Glomerular visceral epithelial cell (primary cell): ENCODE measurements at regions not wholly inside any gene's neighbourhood (a gene's known extent, or its start where the extent isn't known, plus 50 kb on each side); places are given as distances from the start of the nearest gene placed in this dataset.
"Not testable (repeated sequence)": the region's sequence is repeated elsewhere in the genome, so short reads cannot be mapped to it uniquely, and the experiment has no call there.

Experiments
- DNase-seq: peaks from one replicate; pipeline ENCODE4 v3.0.0-alpha.2; 2016; ENCODE audit errors: extremely low spot score

GRCh38 chr9:589723-590122 is 251.8 kb upstream of the DMRT1 start:
- no peak for DNase-seq

- DNase-seq = no peak
Observed at GRCh38 chr9:591292-591691, 250.2 kb upstream of the DMRT1 start.

- no peak for DNase-seq
Observed at GRCh38 chr9:592225-592624, 249.3 kb upstream of the DMRT1 start.

- no peak for DNase-seq
Observed at GRCh38 chr9:592733-593132, 248.8 kb upstream of the DMRT1 start.

GRCh38 chr9:593809-594208 is 247.7 kb upstream of the DMRT1 start:
- no peak for DNase-seq

- no peak for DNase-seq
Observed at GRCh38 chr9:596703-597102, 244.8 kb upstream of the DMRT1 start.

GRCh38 chr9:600006-600405 is 241.5 kb upstream of the DMRT1 start:
- DNase-seq = no peak

- DNase-seq = no peak
Observed at GRCh38 chr9:602716-603115, 238.8 kb upstream of the DMRT1 start.

GRCh38 chr9:603126-603525 is 238.4 kb upstream of the DMRT1 start:
- DNase-seq = no peak

GRCh38 chr9:607417-607816 is 234.1 kb upstream of the DMRT1 start:
- no peak for DNase-seq

GRCh38 chr9:613771-614347 is 227.6 kb upstream of the DMRT1 start:
- peak; percentile 82 for DNase-seq

- peak; percentile 25 for DNase-seq
Observed at GRCh38 chr9:614431-614830, 227.1 kb upstream of the DMRT1 start.

GRCh38 chr9:615756-616155 is 225.7 kb upstream of the DMRT1 start:
- DNase-seq = no peak

- DNase-seq = no peak
Observed at GRCh38 chr9:616694-617093, 224.8 kb upstream of the DMRT1 start.

GRCh38 chr9:617445-618085 is 223.9 kb upstream of the DMRT1 start:
- DNase-seq = no peak

- DNase-seq = no peak
Observed at GRCh38 chr9:618478-618877, 223.0 kb upstream of the DMRT1 start.

GRCh38 chr9:621201-621855 is 220.2 kb upstream of the DMRT1 start:
- no peak for DNase-seq

GRCh38 chr9:624935-625500 is 216.5 kb upstream of the DMRT1 start:
- no peak for DNase-seq

GRCh38 chr9:625613-626012 is 215.9 kb upstream of the DMRT1 start:
- DNase-seq = no peak

GRCh38 chr9:626114-626513 is 215.4 kb upstream of the DMRT1 start:
- not testable (repeated sequence) for DNase-seq

- no peak for DNase-seq
Observed at GRCh38 chr9:626596-626995, 214.9 kb upstream of the DMRT1 start.

GRCh38 chr9:627336-627970 is 214.0 kb upstream of the DMRT1 start:
- no peak for DNase-seq

GRCh38 chr9:629146-629545 is 212.4 kb upstream of the DMRT1 start:
- DNase-seq = no peak
